ENCODE measurements at regions not wholly inside any gene's neighbourhood (a gene's known extent, or its start where the extent isn't known, plus 50 kb on each side); places are given as distances from the start of the nearest gene placed in this dataset.

DNA sequence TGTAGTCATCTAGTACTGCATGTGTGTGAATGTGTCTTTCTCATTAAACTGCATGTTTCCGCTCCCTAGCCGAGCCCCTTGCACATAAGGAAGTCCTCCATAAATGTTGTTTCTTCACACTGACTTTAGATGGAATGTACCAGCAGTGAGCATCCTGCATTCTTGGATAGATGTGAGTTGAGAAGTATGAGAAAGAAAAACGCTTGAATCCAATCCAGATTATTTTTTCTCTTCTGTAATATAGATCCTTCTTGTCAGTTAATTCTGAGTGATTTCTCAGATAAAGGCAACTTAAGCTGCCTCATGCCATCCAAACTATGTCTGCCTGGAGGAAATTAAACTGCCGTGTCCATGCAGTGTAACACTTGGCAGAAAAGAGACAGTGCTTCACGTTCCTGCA, 268.1 kb upstream of the ISX start:
- TF ChIP-seq, protein P1, sequence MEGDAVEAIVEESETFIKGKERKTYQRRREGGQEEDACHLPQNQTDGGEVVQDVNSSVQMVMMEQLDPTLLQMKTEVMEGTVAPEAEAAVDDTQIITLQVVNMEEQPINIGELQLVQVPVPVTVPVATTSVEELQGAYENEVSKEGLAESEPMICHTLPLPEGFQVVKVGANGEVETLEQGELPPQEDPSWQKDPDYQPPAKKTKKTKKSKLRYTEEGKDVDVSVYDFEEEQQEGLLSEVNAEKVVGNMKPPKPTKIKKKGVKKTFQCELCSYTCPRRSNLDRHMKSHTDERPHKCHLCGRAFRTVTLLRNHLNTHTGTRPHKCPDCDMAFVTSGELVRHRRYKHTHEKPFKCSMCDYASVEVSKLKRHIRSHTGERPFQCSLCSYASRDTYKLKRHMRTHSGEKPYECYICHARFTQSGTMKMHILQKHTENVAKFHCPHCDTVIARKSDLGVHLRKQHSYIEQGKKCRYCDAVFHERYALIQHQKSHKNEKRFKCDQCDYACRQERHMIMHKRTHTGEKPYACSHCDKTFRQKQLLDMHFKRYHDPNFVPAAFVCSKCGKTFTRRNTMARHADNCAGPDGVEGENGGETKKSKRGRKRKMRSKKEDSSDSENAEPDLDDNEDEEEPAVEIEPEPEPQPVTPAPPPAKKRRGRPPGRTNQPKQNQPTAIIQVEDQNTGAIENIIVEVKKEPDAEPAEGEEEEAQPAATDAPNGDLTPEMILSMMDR (conservative IDR thresholded peaks at IDR 0.05; ENCODE audit: low read depth, low read length): no peak
- H3K4me3 ChIP-seq (IDR thresholded peaks at IDR 0.05; ENCODE audit: insufficient read depth, low read depth, low read length): no peak overlapping the region
- no peaks in the 10 kb centered on the region for H3K27me3 ChIP-seq (ENCODE audit: insufficient read depth, low read depth)
- no peak overlapping the region for H3K27ac ChIP-seq
- H3K4me1 ChIP-seq (ENCODE audit: low read depth, poor library complexity, severe bottlenecking): no peaks in the 10 kb centered on the region
- no peak overlapping the region for H2AFZ ChIP-seq (ENCODE audit: low read depth)
- no peaks in the 10 kb centered on the region for H3K79me2 ChIP-seq (ENCODE audit: insufficient read depth, low read depth)
- H3K4me2 ChIP-seq: no peak overlapping the region
- H3K36me3 ChIP-seq (ENCODE audit: insufficient read depth): no peaks in the 10 kb centered on the region
- H4K20me1 ChIP-seq (ENCODE audit: insufficient read depth): no peaks in the 10 kb centered on the region
- H3K9ac ChIP-seq: no peak overlapping the region

DNA sequence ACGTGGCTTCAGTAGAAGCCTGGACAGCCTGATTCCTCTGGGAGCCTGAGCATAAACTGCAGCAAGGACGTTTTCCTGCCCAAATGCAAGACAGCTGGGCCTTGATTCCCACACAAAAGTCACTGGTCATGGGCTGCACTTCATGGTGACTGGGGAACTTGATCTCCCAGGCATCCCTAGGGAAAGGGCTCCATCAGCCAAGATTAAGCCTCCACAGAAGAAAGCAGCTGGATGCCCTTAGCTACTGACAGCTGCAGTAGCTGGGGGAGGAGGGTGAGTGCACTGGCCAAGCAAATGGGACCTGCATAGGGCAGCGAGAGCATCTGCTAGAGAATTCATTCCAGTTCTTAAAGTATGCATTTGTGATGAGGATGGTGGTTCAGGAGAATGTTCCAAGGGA, 267.4 kb upstream of the ISX start:
- Histone ChIP-seq H3K79me2 (ENCODE audit: insufficient read depth, low read depth) (no peaks in the 10 kb centered on the region), H3K36me3 (ENCODE audit: insufficient read depth) (no peaks in the 10 kb centered on the region), H3K27ac (no peak overlapping the region), H3K4me1 (ENCODE audit: low read depth, poor library complexity, severe bottlenecking) (no peaks in the 10 kb centered on the region), H2AFZ (ENCODE audit: low read depth) (no peak overlapping the region), H3K4me3 (IDR thresholded peaks at IDR 0.05; ENCODE audit: insufficient read depth, low read depth, low read length) (no peak overlapping the region), H4K20me1 (ENCODE audit: insufficient read depth) (no peaks in the 10 kb centered on the region), H3K9ac (no peak overlapping the region), H3K4me2 (no peak overlapping the region), H3K27me3 (ENCODE audit: insufficient read depth, low read depth) (no peaks in the 10 kb centered on the region)
- TF ChIP-seq, protein P1 (conservative IDR thresholded peaks at IDR 0.05; ENCODE audit: low read depth, low read length): no peak

DNA sequence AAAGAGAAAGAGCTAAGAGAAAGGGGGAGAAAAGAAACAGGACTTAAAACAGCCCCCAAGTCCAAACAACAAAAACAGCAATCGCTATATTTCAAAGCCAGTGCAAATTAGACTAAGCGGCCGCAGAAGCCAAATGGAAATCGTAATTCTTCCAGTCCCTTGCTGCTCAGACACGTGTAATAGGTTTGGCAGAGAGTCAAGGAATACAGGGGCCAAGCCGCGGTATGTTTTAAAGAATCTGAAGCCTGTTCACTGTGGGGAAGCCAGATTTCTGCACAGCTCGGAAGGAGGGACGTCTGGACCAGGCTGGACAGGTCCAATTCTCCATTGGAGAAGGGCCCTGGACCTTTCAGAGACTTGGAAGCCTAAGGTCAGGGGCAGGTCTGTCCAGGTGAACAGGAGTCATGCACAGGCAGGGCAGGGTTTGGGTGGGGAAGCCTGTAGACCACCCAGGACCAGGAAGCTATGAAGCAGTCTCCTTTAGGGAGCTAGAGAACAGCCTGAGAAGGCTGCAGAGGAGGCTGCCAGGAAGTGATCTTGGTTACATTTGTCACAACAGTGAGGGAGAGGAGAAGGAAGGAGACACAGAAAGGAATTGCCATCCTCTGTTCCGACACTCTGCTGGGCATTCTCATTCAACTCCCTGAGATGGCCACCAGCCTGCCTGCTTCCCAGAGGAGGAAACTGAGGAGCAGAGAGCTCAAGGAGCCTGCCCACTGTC, 265.5 kb upstream of the ISX start:
- no peaks in the 10 kb centered on the region for H3K79me2 ChIP-seq (ENCODE audit: insufficient read depth, low read depth)
- no peak overlapping the region for H3K27ac ChIP-seq
- H3K36me3 ChIP-seq (ENCODE audit: insufficient read depth): no peaks in the 10 kb centered on the region
- H4K20me1 ChIP-seq (ENCODE audit: insufficient read depth): no peaks in the 10 kb centered on the region
- no peak overlapping the region for H3K4me3 ChIP-seq (IDR thresholded peaks at IDR 0.05; ENCODE audit: insufficient read depth, low read depth, low read length)
- H3K4me2 ChIP-seq: no peak overlapping the region
- TF ChIP-seq, protein P1 (conservative IDR thresholded peaks at IDR 0.05; ENCODE audit: low read depth, low read length): no peak
- H2AFZ ChIP-seq (ENCODE audit: low read depth): no peak overlapping the region
- H3K27me3 ChIP-seq (ENCODE audit: insufficient read depth, low read depth): no peaks in the 10 kb centered on the region
- no peaks in the 10 kb centered on the region for H3K4me1 ChIP-seq (ENCODE audit: low read depth, poor library complexity, severe bottlenecking)
- H3K9ac ChIP-seq: no peak overlapping the region

DNA sequence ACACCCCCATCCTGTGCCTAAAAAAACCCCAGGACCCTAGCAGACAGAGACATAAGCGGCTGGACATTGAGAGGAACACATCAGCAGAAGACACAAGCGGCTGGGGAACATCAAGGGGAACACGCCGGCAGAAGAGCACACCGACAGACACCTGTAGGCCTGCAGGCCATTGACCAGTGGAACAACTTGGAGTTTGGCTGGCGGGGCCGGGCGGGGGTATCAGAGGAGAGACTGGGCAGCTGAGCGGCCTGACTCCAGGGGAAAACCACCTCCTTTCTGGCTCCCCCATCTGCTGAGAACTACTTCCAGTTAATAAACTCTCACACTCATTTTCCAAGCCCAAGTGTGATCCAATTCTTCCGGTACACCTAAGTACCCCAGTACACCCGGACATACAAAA, 264.7 kb upstream of the ISX start:
- no peak overlapping the region for H3K4me2 ChIP-seq
- no peaks in the 10 kb centered on the region for H3K4me1 ChIP-seq (ENCODE audit: low read depth, poor library complexity, severe bottlenecking)
- H3K4me3 ChIP-seq (IDR thresholded peaks at IDR 0.05; ENCODE audit: insufficient read depth, low read depth, low read length): no peak overlapping the region
- no peaks in the 10 kb centered on the region for H4K20me1 ChIP-seq (ENCODE audit: insufficient read depth)
- no peaks in the 10 kb centered on the region for H3K27me3 ChIP-seq (ENCODE audit: insufficient read depth, low read depth)
- TF ChIP-seq, protein P1 (conservative IDR thresholded peaks at IDR 0.05; ENCODE audit: low read depth, low read length): no peak
- H2AFZ ChIP-seq (ENCODE audit: low read depth): no peak overlapping the region
- no peak overlapping the region for H3K9ac ChIP-seq
- no peaks in the 10 kb centered on the region for H3K36me3 ChIP-seq (ENCODE audit: insufficient read depth)
- H3K79me2 ChIP-seq (ENCODE audit: insufficient read depth, low read depth): no peaks in the 10 kb centered on the region
- no peak overlapping the region for H3K27ac ChIP-seq

All from KMS-11 (cell line).